ENCODE measurements at regions not wholly inside any gene's neighbourhood (a gene's known extent, or its start where the extent isn't known, plus 50 kb on each side); places are given as distances from the start of the nearest gene placed in this dataset.

- no peaks in the 10 kb centered on the region for H3K27me3 ChIP-seq (ENCODE audit: insufficient read depth, low read depth, low read length)
- no peak overlapping the region for H2AFZ ChIP-seq (ENCODE audit: low read depth, low read length)
- no peak overlapping the region for H3K4me3 ChIP-seq (ENCODE audit: low read length)
- H3K9me3 ChIP-seq (ENCODE audit: low read length): no peaks in the 10 kb centered on the region
- H3K9ac ChIP-seq (ENCODE audit: low read length): no peak overlapping the region
- H3F3A ChIP-seq (ENCODE audit: insufficient read depth, low read length, poor library complexity, severe bottlenecking): no peaks in the 10 kb centered on the region
- H3K27ac ChIP-seq (ENCODE audit: low read length): no peak overlapping the region
- H3K79me2 ChIP-seq (replicated peaks; ENCODE audit: insufficient read depth, low read length): no peaks in the 10 kb centered on the region
- no peaks in the 10 kb centered on the region for H3K36me3 ChIP-seq (ENCODE audit: insufficient read depth, low read length)
- TF ChIP-seq, protein P1, sequence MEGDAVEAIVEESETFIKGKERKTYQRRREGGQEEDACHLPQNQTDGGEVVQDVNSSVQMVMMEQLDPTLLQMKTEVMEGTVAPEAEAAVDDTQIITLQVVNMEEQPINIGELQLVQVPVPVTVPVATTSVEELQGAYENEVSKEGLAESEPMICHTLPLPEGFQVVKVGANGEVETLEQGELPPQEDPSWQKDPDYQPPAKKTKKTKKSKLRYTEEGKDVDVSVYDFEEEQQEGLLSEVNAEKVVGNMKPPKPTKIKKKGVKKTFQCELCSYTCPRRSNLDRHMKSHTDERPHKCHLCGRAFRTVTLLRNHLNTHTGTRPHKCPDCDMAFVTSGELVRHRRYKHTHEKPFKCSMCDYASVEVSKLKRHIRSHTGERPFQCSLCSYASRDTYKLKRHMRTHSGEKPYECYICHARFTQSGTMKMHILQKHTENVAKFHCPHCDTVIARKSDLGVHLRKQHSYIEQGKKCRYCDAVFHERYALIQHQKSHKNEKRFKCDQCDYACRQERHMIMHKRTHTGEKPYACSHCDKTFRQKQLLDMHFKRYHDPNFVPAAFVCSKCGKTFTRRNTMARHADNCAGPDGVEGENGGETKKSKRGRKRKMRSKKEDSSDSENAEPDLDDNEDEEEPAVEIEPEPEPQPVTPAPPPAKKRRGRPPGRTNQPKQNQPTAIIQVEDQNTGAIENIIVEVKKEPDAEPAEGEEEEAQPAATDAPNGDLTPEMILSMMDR (IDR thresholded peaks at IDR 0.05; ENCODE audit: poor library complexity, severe bottlenecking): no peak
- no peak for TF ChIP-seq MXI1 (conservative IDR thresholded peaks at IDR 0.05; ENCODE audit: poor library complexity, severe bottlenecking)
- TF ChIP-seq EP300 (conservative IDR thresholded peaks at IDR 0.05; ENCODE audit: poor library complexity, severe bottlenecking): no peak
- TF ChIP-seq SMC3 (conservative IDR thresholded peaks at IDR 0.05; ENCODE audit: poor library complexity): no peak
- no peak for TF ChIP-seq RAD21 (conservative IDR thresholded peaks at IDR 0.05)
- TF ChIP-seq TAF1 (IDR thresholded peaks at IDR 0.05; ENCODE audit: low read depth): no peak
- no peak for TF ChIP-seq EZH2 (IDR thresholded peaks at IDR 0.05; ENCODE audit: borderline replicate concordance, insufficient read depth, low read length, poor library complexity, severe bottlenecking)
- no peak for TF ChIP-seq POLR2AphosphoS5 (IDR thresholded peaks at IDR 0.05)
- TF ChIP-seq, protein P2, sequence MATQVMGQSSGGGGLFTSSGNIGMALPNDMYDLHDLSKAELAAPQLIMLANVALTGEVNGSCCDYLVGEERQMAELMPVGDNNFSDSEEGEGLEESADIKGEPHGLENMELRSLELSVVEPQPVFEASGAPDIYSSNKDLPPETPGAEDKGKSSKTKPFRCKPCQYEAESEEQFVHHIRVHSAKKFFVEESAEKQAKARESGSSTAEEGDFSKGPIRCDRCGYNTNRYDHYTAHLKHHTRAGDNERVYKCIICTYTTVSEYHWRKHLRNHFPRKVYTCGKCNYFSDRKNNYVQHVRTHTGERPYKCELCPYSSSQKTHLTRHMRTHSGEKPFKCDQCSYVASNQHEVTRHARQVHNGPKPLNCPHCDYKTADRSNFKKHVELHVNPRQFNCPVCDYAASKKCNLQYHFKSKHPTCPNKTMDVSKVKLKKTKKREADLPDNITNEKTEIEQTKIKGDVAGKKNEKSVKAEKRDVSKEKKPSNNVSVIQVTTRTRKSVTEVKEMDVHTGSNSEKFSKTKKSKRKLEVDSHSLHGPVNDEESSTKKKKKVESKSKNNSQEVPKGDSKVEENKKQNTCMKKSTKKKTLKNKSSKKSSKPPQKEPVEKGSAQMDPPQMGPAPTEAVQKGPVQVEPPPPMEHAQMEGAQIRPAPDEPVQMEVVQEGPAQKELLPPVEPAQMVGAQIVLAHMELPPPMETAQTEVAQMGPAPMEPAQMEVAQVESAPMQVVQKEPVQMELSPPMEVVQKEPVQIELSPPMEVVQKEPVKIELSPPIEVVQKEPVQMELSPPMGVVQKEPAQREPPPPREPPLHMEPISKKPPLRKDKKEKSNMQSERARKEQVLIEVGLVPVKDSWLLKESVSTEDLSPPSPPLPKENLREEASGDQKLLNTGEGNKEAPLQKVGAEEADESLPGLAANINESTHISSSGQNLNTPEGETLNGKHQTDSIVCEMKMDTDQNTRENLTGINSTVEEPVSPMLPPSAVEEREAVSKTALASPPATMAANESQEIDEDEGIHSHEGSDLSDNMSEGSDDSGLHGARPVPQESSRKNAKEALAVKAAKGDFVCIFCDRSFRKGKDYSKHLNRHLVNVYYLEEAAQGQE (IDR thresholded peaks at IDR 0.05; ENCODE audit: borderline replicate concordance): no peak
- H3K4me2 ChIP-seq (ENCODE audit: low read length): no peak overlapping the region
- no peaks in the 10 kb centered on the region for H4K20me1 ChIP-seq (ENCODE audit: insufficient read depth)
- no peaks in the 10 kb centered on the region for H3K9me2 ChIP-seq (ENCODE audit: insufficient read depth, low read length)
Observed at GRCh38 chr6:156658966-156659821, 118.0 kb upstream of the ARID1B start.

- no peak overlapping the region for H3K9ac ChIP-seq (ENCODE audit: low read length)
- H3K27ac ChIP-seq (ENCODE audit: low read length): no peak overlapping the region
- no peak overlapping the region for H3K4me3 ChIP-seq (ENCODE audit: low read length)
Observed at GRCh38 chr6:156658186-156658965, 118.8 kb upstream of the ARID1B start.

More at GRCh38 chr6:156658186-156658965, 118.8 kb upstream of the ARID1B start:
- Histone ChIP-seq H3K36me3 (ENCODE audit: insufficient read depth, low read length) (no peaks in the 10 kb centered on the region), H3F3A (ENCODE audit: insufficient read depth, low read length, poor library complexity, severe bottlenecking) (no peaks in the 10 kb centered on the region), H3K9me2 (ENCODE audit: insufficient read depth, low read length) (no peaks in the 10 kb centered on the region), H3K79me2 (replicated peaks; ENCODE audit: insufficient read depth, low read length) (no peaks in the 10 kb centered on the region), H3K4me2 (ENCODE audit: low read length) (no peak overlapping the region), H3K27me3 (ENCODE audit: insufficient read depth, low read depth, low read length) (no peaks in the 10 kb centered on the region), H4K20me1 (ENCODE audit: insufficient read depth) (no peaks in the 10 kb centered on the region), H3K9me3 (ENCODE audit: low read length) (no peaks in the 10 kb centered on the region), H2AFZ (ENCODE audit: low read depth, low read length) (no peak overlapping the region)
- TF ChIP-seq SMC3 (conservative IDR thresholded peaks at IDR 0.05; ENCODE audit: poor library complexity) (no peak), EZH2 (IDR thresholded peaks at IDR 0.05; ENCODE audit: borderline replicate concordance, insufficient read depth, low read length, poor library complexity, severe bottlenecking) (no peak), POLR2AphosphoS5 (IDR thresholded peaks at IDR 0.05) (no peak), RAD21 (conservative IDR thresholded peaks at IDR 0.05) (no peak), TAF1 (IDR thresholded peaks at IDR 0.05; ENCODE audit: low read depth) (no peak), MXI1 (conservative IDR thresholded peaks at IDR 0.05; ENCODE audit: poor library complexity, severe bottlenecking) (no peak), EP300 (conservative IDR thresholded peaks at IDR 0.05; ENCODE audit: poor library complexity, severe bottlenecking) (no peak)
- TF ChIP-seq, protein P1 (IDR thresholded peaks at IDR 0.05; ENCODE audit: poor library complexity, severe bottlenecking): no peak
- TF ChIP-seq, protein P2 (IDR thresholded peaks at IDR 0.05; ENCODE audit: borderline replicate concordance): no peak

All from neural cell (in vitro differentiated cells).